Limb (tissue), 2 donors: ENCODE measurements at regions not wholly inside any gene's neighbourhood (a gene's known extent, or its start where the extent isn't known, plus 50 kb on each side); places are given as distances from the start of the nearest gene placed in this dataset.

ENCODE experiments used
- DNase-seq, 2 donors: peaks; one replicate each; pipeline ENCODE4 v3.0.0-alpha.2; 2016; ENCODE audit errors: extremely low spot score in 2 of 2

- peak; percentile 60 to 80 for DNase-seq
Measured at GRCh38 chr15:69735121-69735520, 282.5 kb downstream of the RPLP1 start.

GRCh38 chr15:69736161-69736560, 283.5 kb downstream of the RPLP1 start:
- no peak for DNase-seq

- DNase-seq = no peak
Measured at GRCh38 chr15:69737916-69738315, 285.3 kb downstream of the RPLP1 start.

- no peak for DNase-seq
Measured at GRCh38 chr15:69740684-69741083, 288.1 kb downstream of the RPLP1 start.

- no peak for DNase-seq
Measured at GRCh38 chr15:69742361-69742760, 289.7 kb downstream of the RPLP1 start.

- DNase-seq = no peak
Measured at GRCh38 chr15:69743091-69743490, 290.5 kb downstream of the RPLP1 start.

- no peak for DNase-seq
Measured at GRCh38 chr15:69744391-69745162, 292.0 kb downstream of the RPLP1 start.

- no peak for DNase-seq
Measured at GRCh38 chr15:69747193-69747592, 294.6 kb downstream of the RPLP1 start.

- peak in 1 of 2 donors; percentile 27 for DNase-seq
Measured at GRCh38 chr15:69748131-69748530, 295.5 kb downstream of the RPLP1 start.

- DNase-seq = peak in 1 of 2 donors; percentile 39
Measured at GRCh38 chr15:69748576-69749185, 296.1 kb downstream of the RPLP1 start.

- no peak for DNase-seq
Measured at GRCh38 chr15:69749274-69749673, 296.7 kb downstream of the RPLP1 start.

- DNase-seq = no peak
Measured at GRCh38 chr15:69749797-69750196, 297.2 kb downstream of the RPLP1 start.

GRCh38 chr15:69750253-69750652, 297.6 kb downstream of the RPLP1 start:
- no peak for DNase-seq

- no peak for DNase-seq
Measured at GRCh38 chr15:69751147-69751546, 298.5 kb downstream of the RPLP1 start.

- DNase-seq = no peak
Measured at GRCh38 chr15:69751566-69751965, 298.9 kb downstream of the RPLP1 start.

GRCh38 chr15:69753867-69754266, 301.2 kb downstream of the RPLP1 start:
- DNase-seq = no peak

- no peak for DNase-seq
Measured at GRCh38 chr15:69754313-69754712, 301.7 kb downstream of the RPLP1 start.

GRCh38 chr15:69755551-69756310, 303.1 kb downstream of the RPLP1 start:
- DNase-seq = no peak

- no peak for DNase-seq
Measured at GRCh38 chr15:69756440-69756839, 303.8 kb downstream of the RPLP1 start.

GRCh38 chr15:69757186-69757585, 304.6 kb downstream of the RPLP1 start:
- DNase-seq = no peak

- no peak for DNase-seq
Measured at GRCh38 chr15:69758291-69758771, 305.7 kb downstream of the RPLP1 start.
